Parathyroid adenoma (tissue), 2 donors: ENCODE measurements at regions not wholly inside any gene's neighbourhood (a gene's known extent, or its start where the extent isn't known, plus 50 kb on each side); places are given as distances from the start of the nearest gene placed in this dataset.

Experiments
- H2AFZ ChIP-seq: fragments of 300-600 bp; sonication (generic); one replicate; pipeline ENCODE4 v1.7.0; 2017; ENCODE audit warnings: antibody characterized with exemption, mild to moderate bottlenecking
- H3K27ac ChIP-seq: fragments of 300-600 bp; sonication (generic); one replicate; pipeline ENCODE4 v1.7.0; 2017
- H3K27me3 ChIP-seq: fragments of 300-600 bp; sonication (generic); one replicate; pipeline ENCODE4 v1.7.0; 2017; ENCODE audit warnings: low read length; ENCODE audit not compliant: control insufficient read depth, insufficient read depth
- H3K36me3 ChIP-seq: fragments of 300-600 bp; sonication (generic); one replicate; pipeline ENCODE4 v1.7.0; 2017; ENCODE audit warnings: low read length; ENCODE audit not compliant: control insufficient read depth, insufficient read depth
- H3K4me1 ChIP-seq: fragments of 300-600 bp; sonication (generic); one replicate; pipeline ENCODE4 v1.7.0; 2017; ENCODE audit warnings: control low read depth
- H3K4me2 ChIP-seq: fragments of 300-600 bp; sonication (generic); one replicate; pipeline ENCODE4 v1.7.0; 2017; ENCODE audit warnings: low read length
- H3K4me3 ChIP-seq: fragments of 300-600 bp; sonication (generic); one replicate; pipeline ENCODE4 v1.7.0; 2017; ENCODE audit warnings: low read depth, low read length
- H3K79me2 ChIP-seq: fragments of 300-600 bp; sonication (generic); one replicate; pipeline ENCODE4 v1.7.0; 2017; ENCODE audit warnings: control low read depth
- H3K9ac ChIP-seq: fragments of 300-600 bp; sonication (generic); one replicate; pipeline ENCODE4 v1.7.0; 2017; ENCODE audit warnings: mild to moderate bottlenecking
- H3K9me3 ChIP-seq: fragments of 300-600 bp; sonication (generic); one replicate; pipeline ENCODE4 v1.7.0; 2017; ENCODE audit warnings: low read length; ENCODE audit not compliant: control insufficient read depth
- TF ChIP-seq, protein P1 (sequence below): fragments of 300-600 bp; sonication (generic); IDR thresholded peaks from one replicate; pipeline ENCODE4 v1.7.0; 2017; ENCODE audit warnings: antibody characterized with exemption, mild to moderate bottlenecking
- donor health status: primary hyperparathyroidism.

DNA sequence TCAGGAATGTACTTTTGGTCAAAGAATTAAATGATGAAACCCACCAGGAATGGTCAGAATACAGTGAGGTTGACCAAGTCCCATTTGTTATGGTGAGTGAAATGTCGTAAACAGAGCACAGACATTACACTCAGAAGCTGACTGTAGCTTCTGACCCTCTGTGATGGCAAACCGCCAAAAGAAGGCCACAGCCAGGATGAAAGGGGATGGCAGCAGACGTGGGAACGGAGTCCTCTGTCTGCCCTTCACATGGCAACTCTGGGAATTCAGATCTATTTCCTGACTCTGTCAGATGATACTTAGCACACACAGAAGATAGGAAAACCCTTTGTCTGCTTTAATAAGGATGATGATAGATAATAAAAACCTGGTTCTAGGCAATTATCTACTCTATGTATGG lies 757.1 kb downstream of the SORCS3 start:
- no peaks in the 10 kb centered on the region for H3K27me3 ChIP-seq

GRCh38 chr10:105391670-105392351 lies 750.7 kb downstream of the SORCS3 start:
- Histone ChIP-seq H3K9me3 (no peaks in the 10 kb centered on the region), H3K9ac (no peak overlapping the region), H3K4me1 (no peaks in the 10 kb centered on the region), H3K36me3 (no peaks in the 10 kb centered on the region), H3K27ac (no peak overlapping the region), H3K4me3 (no peak overlapping the region), H3K4me2 (no peak overlapping the region), H3K27me3 (no peaks in the 10 kb centered on the region), H3K79me2 (no peaks in the 10 kb centered on the region), H2AFZ (no peak overlapping the region)
- TF ChIP-seq, protein P1, sequence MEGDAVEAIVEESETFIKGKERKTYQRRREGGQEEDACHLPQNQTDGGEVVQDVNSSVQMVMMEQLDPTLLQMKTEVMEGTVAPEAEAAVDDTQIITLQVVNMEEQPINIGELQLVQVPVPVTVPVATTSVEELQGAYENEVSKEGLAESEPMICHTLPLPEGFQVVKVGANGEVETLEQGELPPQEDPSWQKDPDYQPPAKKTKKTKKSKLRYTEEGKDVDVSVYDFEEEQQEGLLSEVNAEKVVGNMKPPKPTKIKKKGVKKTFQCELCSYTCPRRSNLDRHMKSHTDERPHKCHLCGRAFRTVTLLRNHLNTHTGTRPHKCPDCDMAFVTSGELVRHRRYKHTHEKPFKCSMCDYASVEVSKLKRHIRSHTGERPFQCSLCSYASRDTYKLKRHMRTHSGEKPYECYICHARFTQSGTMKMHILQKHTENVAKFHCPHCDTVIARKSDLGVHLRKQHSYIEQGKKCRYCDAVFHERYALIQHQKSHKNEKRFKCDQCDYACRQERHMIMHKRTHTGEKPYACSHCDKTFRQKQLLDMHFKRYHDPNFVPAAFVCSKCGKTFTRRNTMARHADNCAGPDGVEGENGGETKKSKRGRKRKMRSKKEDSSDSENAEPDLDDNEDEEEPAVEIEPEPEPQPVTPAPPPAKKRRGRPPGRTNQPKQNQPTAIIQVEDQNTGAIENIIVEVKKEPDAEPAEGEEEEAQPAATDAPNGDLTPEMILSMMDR, result no peak

More for the DNA sequence above, 757.1 kb downstream of the SORCS3 start:
- Histone ChIP-seq H3K9me3 (no peaks in the 10 kb centered on the region), H3K36me3 (no peaks in the 10 kb centered on the region), H3K9ac (no peak overlapping the region), H3K27ac (no peak overlapping the region), H3K4me1 (no peaks in the 10 kb centered on the region), H3K4me2 (no peak overlapping the region), H2AFZ (no peak overlapping the region), H3K79me2 (no peaks in the 10 kb centered on the region), H3K4me3 (no peak overlapping the region)
- TF ChIP-seq, protein P1, result no peak

GRCh38 chr10:105387971-105388370 lies 746.9 kb downstream of the SORCS3 start:
- TF ChIP-seq, protein P1, result no peak
- H3K4me2 ChIP-seq, result no peak overlapping the region
- H3K79me2 ChIP-seq, result no peaks in the 10 kb centered on the region
- H3K27me3 ChIP-seq, result no peaks in the 10 kb centered on the region
- no peak overlapping the region for H3K9ac ChIP-seq
- no peaks in the 10 kb centered on the region for H3K4me1 ChIP-seq
- no peaks in the 10 kb centered on the region for H3K36me3 ChIP-seq
- no peak overlapping the region for H3K4me3 ChIP-seq
- H3K27ac ChIP-seq, result no peak overlapping the region
- H3K9me3 ChIP-seq, result no peaks in the 10 kb centered on the region
- H2AFZ ChIP-seq, result no peak overlapping the region

- Histone ChIP-seq H3K9me3 (no peaks in the 10 kb centered on the region), H3K4me3 (no peak overlapping the region), H3K36me3 (no peaks in the 10 kb centered on the region), H3K27me3 (no peaks in the 10 kb centered on the region), H3K79me2 (no peaks in the 10 kb centered on the region), H3K4me2 (no peak overlapping the region), H3K27ac (no peak overlapping the region), H2AFZ (no peak overlapping the region), H3K4me1 (no peaks in the 10 kb centered on the region), H3K9ac (no peak overlapping the region)
- TF ChIP-seq, protein P1, result no peak
Observed at GRCh38 chr10:105383978-105384377, 742.9 kb downstream of the SORCS3 start.

DNA sequence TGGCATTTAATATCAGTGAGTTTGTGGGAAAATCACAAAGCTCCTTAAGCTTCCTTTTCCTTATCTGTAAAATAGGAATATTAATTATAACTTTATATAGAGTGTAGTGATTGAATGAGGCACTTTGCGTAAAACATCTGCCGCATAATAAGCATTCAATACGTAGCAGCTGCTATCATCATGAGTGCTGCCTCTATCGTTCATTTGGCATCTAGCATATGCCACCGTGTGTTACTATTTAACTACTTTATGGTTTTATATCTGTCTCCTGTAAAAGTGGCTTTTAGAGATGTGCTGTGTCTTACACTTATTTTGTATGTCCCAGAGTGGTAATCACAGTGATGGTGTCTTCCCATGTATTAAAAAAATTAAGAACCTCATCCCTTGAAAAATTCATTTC lies 729.6 kb downstream of the SORCS3 start:
- Histone ChIP-seq H2AFZ (no peak overlapping the region), H3K4me3 (no peak overlapping the region), H3K79me2 (no peaks in the 10 kb centered on the region), H3K36me3 (no peaks in the 10 kb centered on the region), H3K27ac (no peak overlapping the region), H3K9me3 (no peaks in the 10 kb centered on the region), H3K27me3 (no peaks in the 10 kb centered on the region), H3K4me2 (no peak overlapping the region), H3K9ac (no peak overlapping the region), H3K4me1 (no peaks in the 10 kb centered on the region)
- TF ChIP-seq, protein P1, result no peak
